ENCODE measurements at regions not wholly inside any gene's neighbourhood (a gene's known extent, or its start where the extent isn't known, plus 50 kb on each side); places are given as distances from the start of the nearest gene placed in this dataset.

- no peak for TF ChIP-seq BACH2 (CRISPR knock-in tag; IDR thresholded peaks at IDR 0.05; ENCODE audit: borderline replicate concordance)
- TF ChIP-seq ARNTL (CRISPR knock-in tag; IDR thresholded peaks at IDR 0.05; ENCODE audit: borderline replicate concordance, low read depth): no peak
- no peak for TF ChIP-seq ZFP3 (CRISPR knock-in tag; IDR thresholded peaks at IDR 0.05)
- no peak for TF ChIP-seq ZNF565 (CRISPR knock-in tag; conservative IDR thresholded peaks at IDR 0.05; ENCODE audit: low read depth)
- no peak for TF ChIP-seq ZFP30 (CRISPR knock-in tag; IDR thresholded peaks at IDR 0.05)
- TF ChIP-seq ZNF8 (CRISPR knock-in tag; IDR thresholded peaks at IDR 0.05): no peak
- no peak for TF ChIP-seq PATZ1 (CRISPR knock-in tag; IDR thresholded peaks at IDR 0.05; ENCODE audit: borderline replicate concordance)
- TF ChIP-seq ZC3H10 (CRISPR knock-in tag; IDR thresholded peaks at IDR 0.05): no peak
- TF ChIP-seq OSR1 (CRISPR knock-in tag; IDR thresholded peaks at IDR 0.05): no peak
- TF ChIP-seq PPARA (CRISPR knock-in tag; IDR thresholded peaks at IDR 0.05; ENCODE audit: borderline replicate concordance): no peak
Measured at GRCh38 chr22:44625421-44625760, 76.6 kb upstream of the PRR5 start.
